PC-9 (cell line): ENCODE measurements at regions not wholly inside any gene's neighbourhood (a gene's known extent, or its start where the extent isn't known, plus 50 kb on each side); places are given as distances from the start of the nearest gene placed in this dataset.

Source experiments
- EZH2 ChIP-seq: fragments of 200-600 bp; sonication (generic); IDR thresholded peaks from 2 replicates; pipeline ENCODE4 v1.8.0; 2017; ENCODE audit warnings: antibody characterized with exemption, low read depth
- TF ChIP-seq, protein P1 (sequence below): fragments of 200-600 bp; sonication (generic); conservative IDR thresholded peaks from 2 replicates; pipeline ENCODE4 v1.6.1; 2017; ENCODE audit warnings: mixed run types, antibody characterized with exemption, mild to moderate bottlenecking, moderate library complexity

DNA sequence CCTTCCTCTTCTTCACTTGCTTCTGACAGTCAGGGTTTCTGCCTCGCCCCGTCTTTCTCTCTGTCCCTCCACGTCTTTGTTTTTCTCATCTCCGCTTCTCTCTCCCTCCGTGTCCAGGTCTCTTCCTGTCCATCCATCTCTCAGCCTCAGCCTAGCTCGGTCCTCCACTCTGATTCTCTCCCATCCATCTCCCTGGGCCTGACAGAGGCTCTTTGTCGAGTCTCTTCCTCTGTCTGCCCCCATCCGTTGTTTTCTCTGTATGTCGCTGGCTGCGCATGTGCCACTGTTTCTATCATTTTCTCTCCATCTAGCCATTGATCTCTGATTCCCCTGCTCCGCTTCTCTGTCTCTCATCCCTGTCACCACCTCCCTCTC is 328.9 kb upstream of the TBX3 start:
- TF ChIP-seq, protein P1, sequence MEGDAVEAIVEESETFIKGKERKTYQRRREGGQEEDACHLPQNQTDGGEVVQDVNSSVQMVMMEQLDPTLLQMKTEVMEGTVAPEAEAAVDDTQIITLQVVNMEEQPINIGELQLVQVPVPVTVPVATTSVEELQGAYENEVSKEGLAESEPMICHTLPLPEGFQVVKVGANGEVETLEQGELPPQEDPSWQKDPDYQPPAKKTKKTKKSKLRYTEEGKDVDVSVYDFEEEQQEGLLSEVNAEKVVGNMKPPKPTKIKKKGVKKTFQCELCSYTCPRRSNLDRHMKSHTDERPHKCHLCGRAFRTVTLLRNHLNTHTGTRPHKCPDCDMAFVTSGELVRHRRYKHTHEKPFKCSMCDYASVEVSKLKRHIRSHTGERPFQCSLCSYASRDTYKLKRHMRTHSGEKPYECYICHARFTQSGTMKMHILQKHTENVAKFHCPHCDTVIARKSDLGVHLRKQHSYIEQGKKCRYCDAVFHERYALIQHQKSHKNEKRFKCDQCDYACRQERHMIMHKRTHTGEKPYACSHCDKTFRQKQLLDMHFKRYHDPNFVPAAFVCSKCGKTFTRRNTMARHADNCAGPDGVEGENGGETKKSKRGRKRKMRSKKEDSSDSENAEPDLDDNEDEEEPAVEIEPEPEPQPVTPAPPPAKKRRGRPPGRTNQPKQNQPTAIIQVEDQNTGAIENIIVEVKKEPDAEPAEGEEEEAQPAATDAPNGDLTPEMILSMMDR, result no peak
- no peak for TF ChIP-seq EZH2
